ENCODE measurements at regions not wholly inside any gene's neighbourhood (a gene's known extent, or its start where the extent isn't known, plus 50 kb on each side); places are given as distances from the start of the nearest gene placed in this dataset.

- Histone ChIP-seq H3K9ac (ENCODE audit: low read length) (no peak overlapping the region), H3K36me3 (ENCODE audit: control insufficient read depth, insufficient read depth, low read length) (no peaks in the 10 kb centered on the region), H3K4me1 (ENCODE audit: control insufficient read depth, insufficient read depth, low read length) (no peaks in the 10 kb centered on the region), H3K27ac (ENCODE audit: low read depth, low read length) (no peak overlapping the region), H3K4me3 (ENCODE audit: low read length) (no peak overlapping the region), H3K27me3 (ENCODE audit: control insufficient read depth, insufficient read depth, low read length) (no peaks in the 10 kb centered on the region)
These were observed 744.1 kb downstream of the STIM2 start for GRCh38 chr4:27604692-27605091.

GRCh38 chr4:27616166-27616565 is 755.5 kb downstream of the STIM2 start:
- Histone ChIP-seq H3K27ac (ENCODE audit: low read depth, low read length) (no peak overlapping the region), H3K36me3 (ENCODE audit: control insufficient read depth, insufficient read depth, low read length) (no peaks in the 10 kb centered on the region), H3K4me1 (ENCODE audit: control insufficient read depth, insufficient read depth, low read length) (no peaks in the 10 kb centered on the region), H3K27me3 (ENCODE audit: control insufficient read depth, insufficient read depth, low read length) (no peaks in the 10 kb centered on the region), H3K9ac (ENCODE audit: low read length) (no peak overlapping the region), H3K4me3 (ENCODE audit: low read length) (no peak overlapping the region)

GRCh38 chr4:27619435-27619834 is 758.8 kb downstream of the STIM2 start:
- Histone ChIP-seq H3K4me1 (ENCODE audit: control insufficient read depth, insufficient read depth, low read length) (no peaks in the 10 kb centered on the region), H3K9ac (ENCODE audit: low read length) (no peak overlapping the region), H3K4me3 (ENCODE audit: low read length) (no peak overlapping the region), H3K27ac (ENCODE audit: low read depth, low read length) (no peak overlapping the region), H3K27me3 (ENCODE audit: control insufficient read depth, insufficient read depth, low read length) (no peaks in the 10 kb centered on the region), H3K36me3 (ENCODE audit: control insufficient read depth, insufficient read depth, low read length) (no peaks in the 10 kb centered on the region)

- Histone ChIP-seq H3K4me1 (ENCODE audit: control insufficient read depth, insufficient read depth, low read length) (no peaks in the 10 kb centered on the region), H3K27me3 (ENCODE audit: control insufficient read depth, insufficient read depth, low read length) (no peaks in the 10 kb centered on the region), H3K4me3 (ENCODE audit: low read length) (no peak overlapping the region), H3K9ac (ENCODE audit: low read length) (no peak overlapping the region), H3K36me3 (ENCODE audit: control insufficient read depth, insufficient read depth, low read length) (no peaks in the 10 kb centered on the region), H3K27ac (ENCODE audit: low read depth, low read length) (no peak overlapping the region)
These were observed 760.2 kb downstream of the STIM2 start for GRCh38 chr4:27620886-27621285.

- Histone ChIP-seq H3K9ac (ENCODE audit: low read length) (no peak overlapping the region), H3K27me3 (ENCODE audit: control insufficient read depth, insufficient read depth, low read length) (no peaks in the 10 kb centered on the region), H3K4me1 (ENCODE audit: control insufficient read depth, insufficient read depth, low read length) (no peaks in the 10 kb centered on the region), H3K4me3 (ENCODE audit: low read length) (no peak overlapping the region), H3K27ac (ENCODE audit: low read depth, low read length) (no peak overlapping the region), H3K36me3 (ENCODE audit: control insufficient read depth, insufficient read depth, low read length) (no peaks in the 10 kb centered on the region)
These were observed 764.1 kb downstream of the STIM2 start for GRCh38 chr4:27624749-27625148.

- no peak overlapping the region for H3K27ac ChIP-seq (ENCODE audit: low read depth, low read length)
- H3K27me3 ChIP-seq (ENCODE audit: control insufficient read depth, insufficient read depth, low read length): no peaks in the 10 kb centered on the region
- H3K4me1 ChIP-seq (ENCODE audit: control insufficient read depth, insufficient read depth, low read length): no peaks in the 10 kb centered on the region
- no peak overlapping the region for H3K9ac ChIP-seq (ENCODE audit: low read length)
- H3K36me3 ChIP-seq (ENCODE audit: control insufficient read depth, insufficient read depth, low read length): no peaks in the 10 kb centered on the region
- H3K4me3 ChIP-seq (ENCODE audit: low read length): no peak overlapping the region
These were observed 768.0 kb downstream of the STIM2 start for GRCh38 chr4:27628609-27629008.

- Histone ChIP-seq H3K27ac (ENCODE audit: low read depth, low read length) (no peak overlapping the region), H3K27me3 (ENCODE audit: control insufficient read depth, insufficient read depth, low read length) (no peaks in the 10 kb centered on the region)
These were observed 769.0 kb downstream of the STIM2 start for GRCh38 chr4:27629532-27630225.

GRCh38 chr4:27635936-27636913 is 775.6 kb downstream of the STIM2 start:
- H3K36me3 ChIP-seq (ENCODE audit: control insufficient read depth, insufficient read depth, low read length): no peaks in the 10 kb centered on the region
- no peaks in the 10 kb centered on the region for H3K4me1 ChIP-seq (ENCODE audit: control insufficient read depth, insufficient read depth, low read length)
- no peaks in the 10 kb centered on the region for H3K27me3 ChIP-seq (ENCODE audit: control insufficient read depth, insufficient read depth, low read length)
- H3K27ac ChIP-seq (ENCODE audit: low read depth, low read length): no peak overlapping the region
- H3K9ac ChIP-seq (ENCODE audit: low read length): no peak overlapping the region
- H3K4me3 ChIP-seq (ENCODE audit: low read length): no peak overlapping the region

More at GRCh38 chr4:27629532-27630225, 769.0 kb downstream of the STIM2 start:
- no peak overlapping the region for H3K9ac ChIP-seq (ENCODE audit: low read length)
- H3K4me1 ChIP-seq (ENCODE audit: control insufficient read depth, insufficient read depth, low read length): no peaks in the 10 kb centered on the region
- H3K36me3 ChIP-seq (ENCODE audit: control insufficient read depth, insufficient read depth, low read length): no peaks in the 10 kb centered on the region
- no peak overlapping the region for H3K4me3 ChIP-seq (ENCODE audit: low read length)

- Histone ChIP-seq H3K27me3 (ENCODE audit: control insufficient read depth, insufficient read depth, low read length) (no peaks in the 10 kb centered on the region), H3K9ac (ENCODE audit: low read length) (no peak overlapping the region), H3K27ac (ENCODE audit: low read depth, low read length) (no peak overlapping the region), H3K4me3 (ENCODE audit: low read length) (no peak overlapping the region), H3K36me3 (ENCODE audit: control insufficient read depth, insufficient read depth, low read length) (no peaks in the 10 kb centered on the region), H3K4me1 (ENCODE audit: control insufficient read depth, insufficient read depth, low read length) (no peaks in the 10 kb centered on the region)
These were observed 777.7 kb downstream of the STIM2 start for GRCh38 chr4:27638163-27638915.

- no peak overlapping the region for H3K4me3 ChIP-seq (ENCODE audit: low read length)
- no peaks in the 10 kb centered on the region for H3K27me3 ChIP-seq (ENCODE audit: control insufficient read depth, insufficient read depth, low read length)
- H3K9ac ChIP-seq (ENCODE audit: low read length): no peak overlapping the region
- no peaks in the 10 kb centered on the region for H3K36me3 ChIP-seq (ENCODE audit: control insufficient read depth, insufficient read depth, low read length)
- H3K4me1 ChIP-seq (ENCODE audit: control insufficient read depth, insufficient read depth, low read length): no peaks in the 10 kb centered on the region
- H3K27ac ChIP-seq (ENCODE audit: low read depth, low read length): no peak overlapping the region
These were observed 782.5 kb downstream of the STIM2 start for GRCh38 chr4:27643101-27643500.

GRCh38 chr4:27648416-27648815 is 787.8 kb downstream of the STIM2 start:
- Histone ChIP-seq H3K9ac (ENCODE audit: low read length) (no peak overlapping the region), H3K27ac (ENCODE audit: low read depth, low read length) (no peak overlapping the region), H3K36me3 (ENCODE audit: control insufficient read depth, insufficient read depth, low read length) (no peaks in the 10 kb centered on the region), H3K4me1 (ENCODE audit: control insufficient read depth, insufficient read depth, low read length) (no peaks in the 10 kb centered on the region), H3K4me3 (ENCODE audit: low read length) (no peak overlapping the region), H3K27me3 (ENCODE audit: control insufficient read depth, insufficient read depth, low read length) (no peaks in the 10 kb centered on the region)

- Histone ChIP-seq H3K27me3 (ENCODE audit: control insufficient read depth, insufficient read depth, low read length) (no peaks in the 10 kb centered on the region), H3K9ac (ENCODE audit: low read length) (no peak overlapping the region), H3K27ac (ENCODE audit: low read depth, low read length) (no peak overlapping the region), H3K4me3 (ENCODE audit: low read length) (no peak overlapping the region), H3K4me1 (ENCODE audit: control insufficient read depth, insufficient read depth, low read length) (no peaks in the 10 kb centered on the region), H3K36me3 (ENCODE audit: control insufficient read depth, insufficient read depth, low read length) (no peaks in the 10 kb centered on the region)
These were observed 801.8 kb downstream of the STIM2 start for GRCh38 chr4:27662426-27662825.
